SK-N-SH treated with all-trans-retinoic acid at 6 μM for 48 hours (cell line): ENCODE measurements at regions not wholly inside any gene's neighbourhood (a gene's known extent, or its start where the extent isn't known, plus 50 kb on each side); places are given as distances from the start of the nearest gene placed in this dataset.

Source experiments
- ATAC-seq: fragments of 200-7000 bp; cut with Tn5 transposase; 3 replicates; pipeline ENCODE4 v1.9.1; 2020; ENCODE audit warnings: mild to moderate bottlenecking, moderate library complexity
- ARNTL ChIP-seq: fragments of 450-650 bp; formaldehyde crosslinking; IDR thresholded peaks from 2 replicates; pipeline ENCODE4 v1.5.0; 2020; ENCODE audit warnings: low read depth, mild to moderate bottlenecking, moderate library complexity, borderline replicate concordance
- BACH2 ChIP-seq: fragments of 250-450 bp; sonication (Bioruptor Pico); IDR thresholded peaks from 2 replicates; pipeline ENCODE4 v1.9.0; 2021; ENCODE audit warnings: mild to moderate bottlenecking, borderline replicate concordance
- CSDC2 ChIP-seq: fragments of 250-450 bp; sonication (Bioruptor Pico); IDR thresholded peaks from 2 replicates; pipeline ENCODE4 v1.5.0; 2020; ENCODE audit warnings: mild to moderate bottlenecking, moderate library complexity
- ESRRG ChIP-seq: fragments of 250-450 bp; sonication (Bioruptor Pico); IDR thresholded peaks from 2 replicates; pipeline ENCODE4 v1.6.1; 2021; ENCODE audit warnings: mild to moderate bottlenecking
- GLIS3 ChIP-seq: fragments of 250-450 bp; sonication (Bioruptor Pico); IDR thresholded peaks from 2 replicates; pipeline ENCODE4 v1.5.0; 2020; ENCODE audit warnings: mild to moderate bottlenecking, moderate library complexity
- ISL1 ChIP-seq: fragments of 250-450 bp; sonication (Bioruptor Pico); IDR thresholded peaks from 2 replicates; pipeline ENCODE4 v2.1.2; 2022; ENCODE audit warnings: mild to moderate bottlenecking, moderate library complexity
- OSR1 ChIP-seq: fragments of 250-450 bp; sonication (Bioruptor Pico); IDR thresholded peaks from 2 replicates; pipeline ENCODE4 v1.8.0; 2022; ENCODE audit warnings: moderate library complexity, mild to moderate bottlenecking, inconsistent platforms
- PPARA ChIP-seq: fragments of 250-450 bp; sonication (Bioruptor Pico); IDR thresholded peaks from 2 replicates; pipeline ENCODE4 v1.5.0; 2020; ENCODE audit warnings: mild to moderate bottlenecking, borderline replicate concordance
- RARB ChIP-seq: fragments of 250-450 bp; sonication (Bioruptor Pico); IDR thresholded peaks from 2 replicates; pipeline ENCODE4 v1.8.0; 2021; ENCODE audit warnings: mild to moderate bottlenecking, moderate library complexity
- SNAI2 ChIP-seq: fragments of 250-450 bp; sonication (Bioruptor Pico); IDR thresholded peaks from 2 replicates; pipeline ENCODE4 v1.5.0; 2020; ENCODE audit warnings: mild to moderate bottlenecking, moderate library complexity
- TCF4 ChIP-seq: fragments of 250-450 bp; sonication (Bioruptor Pico); IDR thresholded peaks from 2 replicates; pipeline ENCODE4 v1.8.0; 2021; ENCODE audit warnings: mild to moderate bottlenecking, moderate library complexity, borderline replicate concordance
- TOX ChIP-seq: fragments of 250-450 bp; sonication (Bioruptor Pico); IDR thresholded peaks from 2 replicates; pipeline ENCODE4 v1.8.0; 2021; ENCODE audit warnings: mild to moderate bottlenecking, moderate library complexity, borderline replicate concordance
- ZC3H10 ChIP-seq: fragments of 250-450 bp; sonication (Bioruptor Pico); IDR thresholded peaks from 2 replicates; pipeline ENCODE4 v1.5.1; 2021; ENCODE audit warnings: mild to moderate bottlenecking, moderate library complexity
- ZFP3 ChIP-seq: fragments of 250-450 bp; sonication (Bioruptor Pico); IDR thresholded peaks from 2 replicates; pipeline ENCODE4 v1.5.0; 2020; ENCODE audit warnings: mild to moderate bottlenecking, moderate library complexity
- ZFP30 ChIP-seq: fragments of 450-650 bp; formaldehyde crosslinking; IDR thresholded peaks from 2 replicates; pipeline ENCODE4 v1.5.0; 2022; ENCODE audit warnings: mild to moderate bottlenecking, moderate library complexity
- ZNF565 ChIP-seq: fragments of 450-650 bp; formaldehyde crosslinking; conservative IDR thresholded peaks from 2 replicates; pipeline ENCODE4 v1.5.0; 2020; ENCODE audit warnings: low read depth, mild to moderate bottlenecking, moderate library complexity
- ZNF70 ChIP-seq: fragments of 450-650 bp; formaldehyde crosslinking; IDR thresholded peaks from 2 replicates; pipeline ENCODE4 v1.5.0; 2020; ENCODE audit warnings: mild to moderate bottlenecking, moderate library complexity
- ZNF8 ChIP-seq: fragments of 450-650 bp; formaldehyde crosslinking; IDR thresholded peaks from 2 replicates; pipeline ENCODE4 v1.5.0; 2020; ENCODE audit warnings: mild to moderate bottlenecking, moderate library complexity
- TF ChIP-seq, protein P1 (sequence below): fragments of 250-450 bp; sonication (Bioruptor Pico); IDR thresholded peaks from 2 replicates; pipeline ENCODE4 v1.8.0; 2021; ENCODE audit warnings: low read depth, mild to moderate bottlenecking, moderate library complexity, borderline replicate concordance
- TF ChIP-seq, protein P2 (sequence below): fragments of 250-450 bp; sonication (Bioruptor Pico); IDR thresholded peaks from 2 replicates; pipeline ENCODE4 v1.5.1; 2020; ENCODE audit warnings: low read depth, mild to moderate bottlenecking, moderate library complexity
- TF ChIP-seq, protein P3 (sequence below): fragments of 250-450 bp; sonication (Bioruptor Pico); IDR thresholded peaks from 2 replicates; pipeline ENCODE4 v1.8.0; 2020; ENCODE audit warnings: mild to moderate bottlenecking, moderate library complexity, borderline replicate concordance

DNA sequence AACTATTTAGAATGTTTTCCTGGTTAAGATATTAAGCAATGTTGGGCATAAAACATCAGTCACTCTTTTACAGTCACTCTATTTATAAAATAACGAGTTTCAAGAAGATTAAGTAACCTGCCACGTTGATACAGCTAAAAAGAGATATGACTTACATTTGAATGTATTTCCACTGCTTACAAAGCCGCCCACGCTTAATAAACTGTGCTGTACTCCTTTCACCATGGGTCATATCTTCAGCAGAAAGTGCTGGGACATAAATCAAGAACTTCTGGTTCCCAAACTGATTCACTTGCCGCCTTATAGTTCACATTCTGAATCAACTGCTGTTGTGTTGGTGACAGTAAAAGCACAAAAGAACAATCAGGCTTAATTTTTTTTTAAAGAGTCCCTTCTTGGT, 666.7 kb downstream of the NCAM2 start:
- ATAC-seq, result no peak

DNA sequence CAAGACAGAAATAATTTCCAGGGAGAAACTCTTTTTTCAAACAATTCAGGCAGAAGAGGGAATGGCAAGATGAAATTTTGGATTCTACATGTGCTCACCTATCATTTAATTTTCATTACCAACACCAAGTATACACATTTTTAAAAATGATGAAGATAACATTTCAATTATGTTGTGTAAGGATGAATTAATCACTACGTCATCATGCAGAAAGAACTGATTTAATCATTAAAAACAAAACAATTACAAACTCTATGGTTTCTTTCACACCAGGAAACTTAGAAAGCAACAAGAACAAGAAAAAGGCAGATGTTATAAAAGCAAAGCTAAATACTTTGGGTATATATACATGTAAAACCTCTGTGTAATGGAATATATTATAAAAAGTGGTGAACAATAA, 668.5 kb downstream of the NCAM2 start:
- TF ChIP-seq RARB (CRISPR knock-in tag) (no peak), ZFP3 (CRISPR knock-in tag) (no peak), TOX (CRISPR knock-in tag) (no peak), CSDC2 (CRISPR knock-in tag) (no peak), ARNTL (CRISPR knock-in tag) (no peak), SNAI2 (CRISPR knock-in tag) (no peak), TCF4 (no peak), ISL1 (CRISPR knock-in tag) (no peak), GLIS3 (CRISPR knock-in tag) (no peak), ZNF8 (CRISPR knock-in tag) (no peak), OSR1 (CRISPR knock-in tag) (no peak)
- TF ChIP-seq, protein P1, sequence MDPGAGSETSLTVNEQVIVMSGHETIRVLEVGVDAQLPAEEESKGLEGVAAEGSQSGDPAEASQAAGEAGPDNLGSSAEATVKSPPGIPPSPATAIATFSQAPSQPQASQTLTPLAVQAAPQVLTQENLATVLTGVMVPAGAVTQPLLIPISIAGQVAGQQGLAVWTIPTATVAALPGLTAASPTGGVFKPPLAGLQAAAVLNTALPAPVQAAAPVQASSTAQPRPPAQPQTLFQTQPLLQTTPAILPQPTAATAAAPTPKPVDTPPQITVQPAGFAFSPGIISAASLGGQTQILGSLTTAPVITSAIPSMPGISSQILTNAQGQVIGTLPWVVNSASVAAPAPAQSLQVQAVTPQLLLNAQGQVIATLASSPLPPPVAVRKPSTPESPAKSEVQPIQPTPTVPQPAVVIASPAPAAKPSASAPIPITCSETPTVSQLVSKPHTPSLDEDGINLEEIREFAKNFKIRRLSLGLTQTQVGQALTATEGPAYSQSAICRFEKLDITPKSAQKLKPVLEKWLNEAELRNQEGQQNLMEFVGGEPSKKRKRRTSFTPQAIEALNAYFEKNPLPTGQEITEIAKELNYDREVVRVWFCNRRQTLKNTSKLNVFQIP (CRISPR knock-in tag), result no peak
- TF ChIP-seq, protein P2, sequence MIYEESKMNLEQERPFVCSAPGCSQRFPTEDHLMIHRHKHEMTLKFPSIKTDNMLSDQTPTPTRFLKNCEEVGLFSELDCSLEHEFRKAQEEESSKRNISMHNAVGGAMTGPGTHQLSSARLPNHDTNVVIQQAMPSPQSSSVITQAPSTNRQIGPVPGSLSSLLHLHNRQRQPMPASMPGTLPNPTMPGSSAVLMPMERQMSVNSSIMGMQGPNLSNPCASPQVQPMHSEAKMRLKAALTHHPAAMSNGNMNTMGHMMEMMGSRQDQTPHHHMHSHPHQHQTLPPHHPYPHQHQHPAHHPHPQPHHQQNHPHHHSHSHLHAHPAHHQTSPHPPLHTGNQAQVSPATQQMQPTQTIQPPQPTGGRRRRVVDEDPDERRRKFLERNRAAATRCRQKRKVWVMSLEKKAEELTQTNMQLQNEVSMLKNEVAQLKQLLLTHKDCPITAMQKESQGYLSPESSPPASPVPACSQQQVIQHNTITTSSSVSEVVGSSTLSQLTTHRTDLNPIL (CRISPR knock-in tag), result no peak
- no peak for ATAC-seq

More for the DNA sequence above, 666.7 kb downstream of the NCAM2 start:
- TF ChIP-seq BACH2 (CRISPR knock-in tag), result no peak
- TF ChIP-seq, protein P2 (CRISPR knock-in tag), result no peak
- no peak for TF ChIP-seq TCF4
- TF ChIP-seq ZFP30, result no peak
- TF ChIP-seq ZC3H10 (CRISPR knock-in tag), result no peak
- no peak for TF ChIP-seq PPARA (CRISPR knock-in tag)
- no peak for TF ChIP-seq ISL1 (CRISPR knock-in tag)
- TF ChIP-seq ZNF8 (CRISPR knock-in tag), result no peak
- no peak for TF ChIP-seq GLIS3 (CRISPR knock-in tag)
- no peak for TF ChIP-seq TOX (CRISPR knock-in tag)

DNA sequence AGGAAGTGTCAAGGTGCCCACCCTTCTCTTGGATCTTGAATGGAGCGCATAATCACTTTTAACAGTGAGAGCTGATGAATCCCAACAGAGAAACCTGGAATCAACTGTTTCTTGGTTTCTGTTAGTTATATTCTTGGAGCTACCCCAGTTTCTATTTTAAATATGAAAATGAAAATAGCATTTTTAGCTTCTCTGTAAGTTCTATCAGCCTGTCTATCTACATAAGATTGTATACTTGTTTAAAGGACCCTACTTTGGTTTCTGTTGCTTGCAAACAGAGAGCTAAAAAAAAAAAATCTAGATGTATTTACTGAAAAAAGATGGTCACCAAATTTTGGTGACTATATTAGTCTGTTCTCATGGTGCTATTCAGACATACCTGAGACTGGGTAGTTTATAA, 670.0 kb downstream of the NCAM2 start:
- TF ChIP-seq, protein P1 (CRISPR knock-in tag), result no peak
- TF ChIP-seq TCF4 (no peak), SNAI2 (CRISPR knock-in tag) (no peak), ISL1 (CRISPR knock-in tag) (no peak), ZFP30 (no peak), ESRRG (no peak), BACH2 (CRISPR knock-in tag) (no peak), ARNTL (CRISPR knock-in tag) (no peak), ZNF70 (CRISPR knock-in tag) (no peak), OSR1 (CRISPR knock-in tag) (no peak), PPARA (CRISPR knock-in tag) (no peak)
- ATAC-seq, result no peak

DNA sequence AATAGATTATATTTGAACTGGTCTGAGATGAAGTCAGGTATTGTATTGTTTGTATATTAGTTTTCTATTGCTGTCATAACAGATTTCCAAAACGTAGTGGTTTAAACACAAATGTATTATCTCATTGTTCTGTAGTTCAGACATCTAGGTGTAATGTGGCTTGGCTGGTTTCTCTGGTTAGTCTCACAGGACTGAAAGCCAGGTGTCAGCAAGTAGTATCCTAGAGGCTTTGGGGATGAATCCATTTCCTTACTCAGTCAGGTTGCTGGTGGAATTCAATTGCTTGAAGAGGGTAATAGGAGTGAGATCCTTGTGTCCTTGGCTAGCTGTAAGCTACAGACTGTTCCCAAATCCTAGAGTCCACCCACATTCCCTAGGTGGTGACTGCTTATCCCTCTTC, 675.8 kb downstream of the NCAM2 start:
- ATAC-seq, result no peak
- TF ChIP-seq ESRRG (no peak), ZFP30 (no peak), OSR1 (CRISPR knock-in tag) (no peak), SNAI2 (CRISPR knock-in tag) (no peak), ZC3H10 (CRISPR knock-in tag) (no peak), TOX (CRISPR knock-in tag) (no peak), ZNF565 (CRISPR knock-in tag) (no peak), ZFP3 (CRISPR knock-in tag) (no peak), ZNF8 (CRISPR knock-in tag) (no peak), ZNF70 (CRISPR knock-in tag) (no peak), ARNTL (CRISPR knock-in tag) (no peak)
- TF ChIP-seq, protein P2 (CRISPR knock-in tag), result no peak
- TF ChIP-seq, protein P3, sequence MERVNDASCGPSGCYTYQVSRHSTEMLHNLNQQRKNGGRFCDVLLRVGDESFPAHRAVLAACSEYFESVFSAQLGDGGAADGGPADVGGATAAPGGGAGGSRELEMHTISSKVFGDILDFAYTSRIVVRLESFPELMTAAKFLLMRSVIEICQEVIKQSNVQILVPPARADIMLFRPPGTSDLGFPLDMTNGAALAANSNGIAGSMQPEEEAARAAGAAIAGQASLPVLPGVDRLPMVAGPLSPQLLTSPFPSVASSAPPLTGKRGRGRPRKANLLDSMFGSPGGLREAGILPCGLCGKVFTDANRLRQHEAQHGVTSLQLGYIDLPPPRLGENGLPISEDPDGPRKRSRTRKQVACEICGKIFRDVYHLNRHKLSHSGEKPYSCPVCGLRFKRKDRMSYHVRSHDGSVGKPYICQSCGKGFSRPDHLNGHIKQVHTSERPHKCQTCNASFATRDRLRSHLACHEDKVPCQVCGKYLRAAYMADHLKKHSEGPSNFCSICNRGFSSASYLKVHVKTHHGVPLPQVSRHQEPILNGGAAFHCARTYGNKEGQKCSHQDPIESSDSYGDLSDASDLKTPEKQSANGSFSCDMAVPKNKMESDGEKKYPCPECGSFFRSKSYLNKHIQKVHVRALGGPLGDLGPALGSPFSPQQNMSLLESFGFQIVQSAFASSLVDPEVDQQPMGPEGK (CRISPR knock-in tag), result no peak
